Brain microvascular endothelial cell (primary cell): ENCODE measurements at regions not wholly inside any gene's neighbourhood (a gene's known extent, or its start where the extent isn't known, plus 50 kb on each side); places are given as distances from the start of the nearest gene placed in this dataset.

Experiments
- DNase-seq: peaks from one replicate; pipeline ENCODE4 v3.0.0-alpha.2; 2020
- H3K27ac ChIP-seq: fragments of 250-450 bp; sonication (Bioruptor Pico); 2 replicates; pipeline ENCODE4 v1.5.1; 2020; ENCODE audit warnings: mild to moderate bottlenecking, moderate library complexity
- H3K27me3 ChIP-seq: fragments of 250-450 bp; sonication (Bioruptor Pico); replicated peaks from 2 replicates; pipeline ENCODE4 v1.5.1; 2020; ENCODE audit warnings: mild to moderate bottlenecking
- H3K36me3 ChIP-seq: fragments of 250-450 bp; sonication (Bioruptor Pico); replicated peaks from 2 replicates; pipeline ENCODE4 v1.5.1; 2020; ENCODE audit warnings: mild to moderate bottlenecking
- H3K4me3 ChIP-seq: 2 replicates; pipeline ENCODE4 v1.5.1; 2011; ENCODE audit warnings: low read depth, mild to moderate bottlenecking, control low read depth, low read length, moderate library complexity
- CTCF ChIP-seq: IDR thresholded peaks from 2 replicates; pipeline ENCODE4 v1.5.1; 2011; ENCODE audit warnings: low read depth, mild to moderate bottlenecking, moderate library complexity, low read length, control low read depth, inconsistent platforms; ENCODE audit errors: missing control alignments
- in situ Hi-C: cut with HindIII; loops from 2 replicates; pipeline ENCODE4 v1.10.0; 2017; ENCODE audit warnings: low sequenced_read_pairs, low pct_ligation_motif_present

- in situ Hi-C loops: no loop called here
- DNase-seq: no peak
- no peak overlapping the region for H3K27ac ChIP-seq
Observed at GRCh38 chr18:8493141-8493540, 116.1 kb upstream of the RAB12 start.

DNA sequence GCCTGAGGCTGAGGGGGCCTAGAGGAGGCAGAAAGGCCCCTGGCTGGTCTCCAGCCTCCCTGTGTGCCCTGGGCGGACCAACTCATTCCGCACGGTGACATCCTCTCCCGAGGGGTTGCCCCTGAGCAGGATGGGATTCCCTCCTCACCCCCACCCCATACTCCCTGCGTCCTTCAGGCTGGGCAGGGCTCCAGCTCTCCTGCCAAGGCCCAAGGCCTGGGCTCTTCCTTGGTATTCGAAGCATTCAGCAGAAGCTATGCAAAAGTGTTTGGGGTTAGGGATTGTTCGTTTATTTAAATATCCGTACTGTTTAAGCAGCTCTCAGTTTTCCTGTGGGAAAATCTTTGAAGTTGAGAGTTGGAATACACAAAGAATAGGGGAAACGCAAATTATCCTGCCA is 113.1 kb upstream of the RAB12 start:
- in situ Hi-C loops: no loop called here
- TF ChIP-seq CTCF: no peak
- H3K27ac ChIP-seq: no peak overlapping the region
- H3K4me3 ChIP-seq: no peak overlapping the region
- H3K36me3 ChIP-seq: no peaks in the 10 kb centered on the region
- DNase-seq: no peak
- peaks cover 6% of the 10 kb centered on the region for H3K27me3 ChIP-seq

More at GRCh38 chr18:8493141-8493540, 116.1 kb upstream of the RAB12 start:
- TF ChIP-seq CTCF: no peak
- Histone ChIP-seq H3K27me3 (peaks cover 6% of the 10 kb centered on the region), H3K36me3 (no peaks in the 10 kb centered on the region), H3K4me3 (no peak overlapping the region)

DNA sequence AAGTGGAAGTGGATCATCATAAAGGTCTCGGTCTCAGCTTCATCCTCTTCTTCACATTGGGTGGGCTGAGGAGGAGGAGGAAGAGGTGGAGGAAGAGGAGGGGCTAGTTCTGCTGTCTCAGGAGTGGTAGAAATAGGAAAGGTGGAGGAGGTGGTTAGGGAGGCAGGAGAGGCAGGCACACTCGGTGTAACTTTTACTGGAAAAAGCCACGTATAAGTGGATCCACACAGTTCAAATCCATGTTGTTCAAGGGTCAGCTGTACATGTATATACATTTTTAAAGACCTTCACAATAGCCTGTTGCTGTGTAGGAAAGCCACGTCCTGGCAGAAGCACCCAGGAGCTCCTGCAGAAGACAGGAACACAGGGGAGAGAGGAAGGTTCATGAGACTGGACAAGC is 110.3 kb upstream of the RAB12 start:
- Histone ChIP-seq H3K27me3 (no peaks in the 10 kb centered on the region), H3K4me3 (no peak overlapping the region), H3K27ac (no peak overlapping the region), H3K36me3 (no peaks in the 10 kb centered on the region)
- TF ChIP-seq CTCF: no peak
- in situ Hi-C loops: no loop called here
- no peak for DNase-seq

GRCh38 chr18:8499810-8500675 is 109.2 kb upstream of the RAB12 start:
- Histone ChIP-seq H3K36me3 (no peaks in the 10 kb centered on the region), H3K27ac (no peak overlapping the region), H3K27me3 (no peaks in the 10 kb centered on the region), H3K4me3 (no peak overlapping the region)
- no peak for DNase-seq
- in situ Hi-C loops: no loop called here
- no peak for TF ChIP-seq CTCF

DNA sequence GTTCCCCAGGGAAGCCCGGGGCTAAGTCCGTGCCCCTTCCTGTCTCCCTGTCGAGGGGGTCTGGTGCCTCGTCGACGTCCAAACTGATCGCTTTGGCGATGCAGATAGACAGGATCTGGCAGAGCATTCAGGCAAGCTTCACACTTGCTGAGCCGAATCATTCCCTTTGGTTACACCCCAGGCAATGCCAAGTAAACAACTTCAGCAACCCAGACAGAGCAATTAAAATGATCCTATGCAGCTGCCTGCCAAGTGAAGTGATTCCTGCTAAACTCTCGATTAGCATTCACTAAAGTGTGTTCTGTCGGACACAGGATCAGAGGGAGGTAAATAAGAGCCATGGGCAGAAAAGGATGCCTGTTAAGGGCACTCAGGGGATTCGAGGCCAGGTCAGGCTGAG is 108.2 kb upstream of the RAB12 start:
- no peaks in the 10 kb centered on the region for H3K27me3 ChIP-seq
- H3K36me3 ChIP-seq: no peaks in the 10 kb centered on the region
- no peak overlapping the region for H3K27ac ChIP-seq
- no peak overlapping the region for H3K4me3 ChIP-seq
- DNase-seq: no peak
- no peak for TF ChIP-seq CTCF
- in situ Hi-C loops: no loop called here

GRCh38 chr18:8503248-8503647 is 106.0 kb upstream of the RAB12 start:
- Histone ChIP-seq H3K27me3 (no peaks in the 10 kb centered on the region), H3K36me3 (no peaks in the 10 kb centered on the region), H3K4me3 (no peak overlapping the region), H3K27ac (no peak overlapping the region)
- TF ChIP-seq CTCF: no peak
- in situ Hi-C loops: no loop called here
- no peak for DNase-seq
